ENCODE measurements at regions not wholly inside any gene's neighbourhood (a gene's known extent, or its start where the extent isn't known, plus 50 kb on each side); places are given as distances from the start of the nearest gene placed in this dataset.
"Not testable (repeated sequence)": the region's sequence is repeated elsewhere in the genome, so short reads cannot be mapped to it uniquely, and the experiment has no call there.

DNA sequence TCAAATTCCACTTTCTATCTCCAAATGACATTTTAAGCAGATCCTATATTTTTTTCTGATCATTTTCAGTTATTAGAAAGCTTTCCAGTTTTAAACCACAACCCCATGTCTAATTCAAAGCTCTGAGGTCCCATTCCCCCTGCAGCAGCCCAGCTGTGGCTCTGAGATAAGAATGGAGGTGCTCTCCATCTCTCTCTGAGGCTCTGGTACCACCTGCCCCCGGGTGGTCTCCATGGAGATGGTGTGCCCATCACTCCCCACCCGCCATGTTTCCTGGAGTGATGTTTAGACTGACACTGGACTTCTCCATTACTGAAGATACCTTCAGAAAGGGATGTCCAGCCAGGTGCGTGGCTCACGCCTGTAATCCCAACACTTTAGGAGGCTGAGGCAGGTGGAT, 68.1 kb upstream of the SEC14L1 start:
- no peak for DNase-seq (ENCODE audit: low spot score)
- intact Hi-C loops (cut with DNase I), result no loop called here

DNA sequence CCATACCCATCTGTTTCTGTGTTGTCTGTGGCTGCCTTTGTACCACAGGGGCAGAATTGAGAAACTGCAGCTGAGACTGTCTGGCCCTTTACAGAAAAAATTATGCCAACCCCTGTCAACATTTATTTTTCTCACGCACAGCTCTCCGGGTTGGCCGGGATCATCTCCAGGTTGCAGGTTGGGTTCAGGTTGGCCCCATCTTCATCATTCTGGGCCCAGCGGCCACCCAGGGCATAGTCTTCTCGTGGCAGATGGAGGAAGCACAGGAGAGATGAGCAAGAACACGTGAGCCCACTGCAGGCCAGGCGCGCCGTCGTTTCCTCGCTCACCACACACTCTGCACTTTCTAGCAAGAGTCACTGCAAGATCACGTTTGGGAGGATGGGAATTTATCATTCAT, 66.1 kb upstream of the SEC14L1 start:
- intact Hi-C loops (cut with DNase I), result no loop called here
- no peak for DNase-seq (ENCODE audit: low spot score)

DNA sequence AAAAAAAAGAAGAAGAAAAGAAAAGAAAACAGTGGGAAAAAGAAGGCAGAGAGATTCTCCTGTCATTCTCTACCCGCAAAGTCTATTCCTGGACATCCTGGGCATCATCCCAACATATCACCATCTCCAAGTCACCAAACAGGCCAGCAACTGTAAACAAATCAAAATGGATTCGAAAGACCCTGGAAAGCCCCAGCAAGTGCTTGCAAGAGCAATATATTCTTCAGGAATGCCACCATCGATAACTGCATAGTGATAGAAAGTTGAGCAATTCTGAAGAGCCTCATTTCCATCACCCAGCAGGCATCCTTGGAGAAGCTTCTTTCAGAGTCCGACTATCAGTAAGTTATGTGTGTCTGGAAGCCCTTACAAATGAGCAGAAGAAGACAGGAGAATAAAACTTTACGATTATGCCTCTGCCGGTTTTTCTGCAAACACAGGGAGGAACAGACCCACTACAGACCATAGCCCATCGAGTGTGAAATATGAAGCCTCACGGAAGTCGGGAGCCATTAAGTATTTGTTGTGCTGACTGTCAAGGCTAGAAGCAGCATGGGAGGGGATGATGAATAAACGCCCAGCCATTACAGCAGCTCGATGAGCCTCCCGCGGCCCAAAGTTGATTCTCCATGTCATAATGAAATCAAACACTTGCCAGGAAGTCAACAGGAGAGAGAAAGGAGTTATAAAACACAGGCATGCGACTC, 64.5 kb upstream of the SEC14L1 start:
- DNase-seq (ENCODE audit: low spot score), result no peak
- intact Hi-C loops (cut with DNase I), result no loop called here

DNA sequence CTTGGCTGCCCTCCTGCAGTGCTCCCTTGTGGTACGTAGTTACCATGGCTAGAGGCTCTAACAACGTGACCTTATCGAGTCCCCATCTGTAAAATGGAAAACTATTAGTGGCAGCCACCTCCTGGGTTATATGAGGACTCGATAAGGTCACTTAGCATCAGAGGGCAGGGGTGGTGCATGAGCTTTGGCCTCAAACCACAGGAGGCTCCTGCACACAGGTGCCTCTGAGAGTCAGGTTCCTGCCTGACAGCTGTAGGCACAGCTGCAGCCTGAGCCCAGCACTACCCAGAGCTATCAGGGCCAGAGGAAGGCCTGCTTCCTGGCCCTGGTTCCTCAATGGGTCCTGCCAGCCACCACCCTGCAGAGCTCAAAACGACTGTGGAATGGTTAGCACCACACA, 57.2 kb upstream of the SEC14L1 start:
- intact Hi-C loops (cut with DNase I), result no loop called here
- no peak for DNase-seq (ENCODE audit: low spot score)

DNA sequence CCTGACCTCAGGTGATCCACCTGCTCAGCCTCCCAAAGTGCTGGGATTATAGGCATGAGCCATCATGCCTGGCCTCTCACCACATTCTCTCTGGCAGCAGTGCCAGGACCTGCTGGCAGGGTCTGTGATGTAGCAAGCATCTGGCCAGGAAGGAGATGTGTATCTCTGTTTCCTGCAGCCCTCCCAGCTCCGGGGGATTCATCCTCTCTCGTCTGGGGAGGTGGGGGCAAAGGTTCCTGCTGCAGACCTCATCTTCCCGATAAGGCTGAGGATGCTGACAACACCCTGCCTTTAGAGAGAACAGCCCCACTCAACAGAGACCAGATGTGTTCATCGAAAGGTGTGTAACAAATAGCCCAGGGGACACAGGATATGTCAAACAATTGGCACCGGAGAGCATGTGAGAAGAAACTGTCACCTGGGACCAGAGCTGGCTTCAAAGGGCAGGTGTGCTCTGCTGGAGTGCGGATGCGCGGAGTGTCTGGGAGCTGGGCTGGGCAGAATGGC, 54.8 kb upstream of the SEC14L1 start:
- intact Hi-C loops (cut with DNase I), result loop anchor here (2.0 to 5.0 kb wide), 2 partner anchors 161 kb away; no protein-coding TSS in a partner anchor
- DNase-seq (ENCODE audit: low spot score), result no peak

DNA sequence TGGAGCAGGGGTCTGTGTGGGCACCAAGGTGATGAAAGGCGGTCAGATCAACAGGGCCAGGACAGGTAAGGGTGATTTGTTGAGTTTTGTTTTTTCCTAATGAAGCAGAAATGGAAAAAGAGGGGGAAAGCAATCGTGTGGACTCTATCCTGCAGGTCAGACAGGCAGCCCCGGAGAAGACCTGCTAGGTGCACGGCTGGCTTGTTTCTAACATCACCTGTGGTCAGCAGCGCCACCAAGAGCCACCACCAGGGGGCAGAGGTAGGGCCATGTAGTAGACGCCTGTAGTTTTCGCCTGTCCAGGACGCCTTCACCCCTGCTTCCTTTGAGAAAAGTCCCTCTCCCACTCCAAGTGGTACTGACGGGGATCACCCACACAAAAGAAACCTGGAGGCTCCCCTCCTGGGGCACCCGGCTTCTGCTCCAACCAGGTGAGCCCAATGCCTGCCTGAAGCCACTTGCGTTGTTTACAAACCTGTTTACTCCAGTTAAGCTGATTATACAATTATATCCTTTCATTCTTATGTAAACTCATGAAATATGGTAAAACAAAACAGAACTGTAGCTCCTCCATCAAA, 54.2 kb upstream of the SEC14L1 start:
- peak; percentile 94 for DNase-seq (ENCODE audit: low spot score)
- intact Hi-C loops (cut with DNase I), result loop anchor here (2.0 to 5.0 kb wide), 2 partner anchors 160 to 161 kb away; no protein-coding TSS in a partner anchor

DNA sequence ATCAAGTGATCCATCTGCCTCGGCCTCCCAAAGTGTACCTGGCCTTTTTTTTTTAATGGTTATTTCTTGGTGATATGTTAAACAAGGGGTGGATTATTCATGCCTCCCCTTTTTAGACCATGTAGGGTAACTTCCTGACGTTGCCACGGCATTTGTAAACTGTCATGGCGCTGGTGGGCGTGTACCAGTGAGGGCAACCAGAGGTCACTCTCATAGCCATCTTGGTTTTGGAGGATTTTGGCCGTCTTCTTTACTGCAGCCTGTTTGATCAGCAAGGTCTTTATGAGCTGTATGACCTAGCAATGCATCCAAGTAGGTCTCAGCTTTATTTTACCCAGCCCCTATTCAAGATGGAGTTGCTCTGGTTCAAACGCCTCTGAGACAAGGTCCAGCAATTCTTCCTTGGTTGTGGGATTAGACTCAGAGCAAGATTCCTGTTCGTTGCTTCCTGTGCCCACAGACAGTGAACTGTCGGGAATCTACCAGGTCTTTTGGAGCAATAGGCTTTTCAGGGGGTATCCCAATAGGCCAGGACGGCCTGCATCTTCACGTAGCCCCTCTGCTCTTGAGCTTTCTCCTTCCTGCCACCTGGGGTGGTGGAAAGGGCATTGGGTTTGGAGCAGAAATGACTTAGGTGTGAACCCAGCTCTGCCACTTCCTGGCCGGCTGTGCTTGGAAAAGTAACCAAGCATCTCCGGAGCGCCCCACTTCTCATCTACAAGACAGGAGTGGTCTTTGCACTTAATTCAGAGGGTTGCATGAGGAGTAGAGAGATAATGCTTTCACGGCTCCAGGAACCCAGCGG, 52.9 kb upstream of the SEC14L1 start:
- intact Hi-C loops (cut with DNase I), result loop anchor here (2.0 to 5.0 kb wide), 2 partner anchors 159 kb away; no protein-coding TSS in a partner anchor
- DNase-seq (ENCODE audit: low spot score), result no peak

DNA sequence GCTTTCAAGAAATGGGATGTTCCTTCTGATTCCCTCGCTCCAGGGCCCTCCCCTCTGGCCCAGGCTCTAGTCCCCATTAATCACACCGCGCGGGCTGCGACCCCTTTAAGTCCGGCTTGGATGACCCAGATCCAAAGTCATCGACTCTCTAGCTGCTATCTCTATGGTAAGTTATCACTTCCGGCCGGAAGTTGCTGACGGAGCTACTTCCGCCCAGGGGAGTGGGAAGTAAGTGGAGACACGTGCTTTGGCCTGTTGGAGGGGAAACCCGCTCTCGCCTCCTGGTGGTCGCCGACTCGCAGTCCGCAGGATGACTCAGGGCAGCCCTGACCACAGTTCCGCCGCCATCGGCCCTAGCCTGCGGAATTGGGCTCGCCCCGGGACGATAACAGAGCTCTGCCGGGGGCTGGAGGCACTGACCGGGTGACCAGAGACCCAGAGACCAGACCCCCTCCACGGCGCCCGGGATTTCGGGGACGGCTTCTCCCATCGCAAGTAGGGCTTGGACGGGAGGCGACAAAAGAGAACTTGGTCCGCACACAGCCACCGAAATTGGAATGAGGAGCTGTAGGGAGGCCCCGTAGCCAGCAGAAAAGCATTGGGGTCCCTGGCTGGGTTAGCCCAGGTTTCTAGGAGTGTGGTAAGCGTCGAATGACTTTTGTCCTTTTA, 52.2 kb upstream of the SEC14L1 start:
- DNase-seq (ENCODE audit: low spot score), result peak; percentile 99
- intact Hi-C loops (cut with DNase I), result loop anchor here in 1 of 2 donors (5.0 kb wide), 1 partner anchor 159 kb away; no protein-coding TSS in a partner anchor

DNA sequence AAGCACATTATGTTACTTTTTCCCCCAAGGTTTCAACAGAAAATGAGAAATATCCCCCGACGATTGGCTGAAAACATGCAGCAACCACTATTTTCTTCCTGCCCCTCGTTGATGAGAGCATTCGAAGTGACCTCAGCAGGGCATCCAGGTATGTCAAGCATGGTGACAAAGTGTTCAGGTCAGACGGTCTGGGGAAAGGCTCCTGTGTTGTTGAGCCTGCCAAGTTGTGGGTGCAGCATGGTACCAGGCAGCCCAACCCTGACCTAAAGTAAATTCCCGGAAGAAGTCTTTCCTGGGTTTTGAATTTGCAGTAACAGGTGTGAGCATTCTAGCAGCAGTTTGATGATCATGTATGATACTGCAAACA, 51.7 kb upstream of the SEC14L1 start:
- DNase-seq (ENCODE audit: low spot score), result no peak
- intact Hi-C loops (cut with DNase I), result loop anchor here in 1 of 2 donors (5.0 kb wide), 1 partner anchor 158 kb away; no protein-coding TSS in a partner anchor

DNA sequence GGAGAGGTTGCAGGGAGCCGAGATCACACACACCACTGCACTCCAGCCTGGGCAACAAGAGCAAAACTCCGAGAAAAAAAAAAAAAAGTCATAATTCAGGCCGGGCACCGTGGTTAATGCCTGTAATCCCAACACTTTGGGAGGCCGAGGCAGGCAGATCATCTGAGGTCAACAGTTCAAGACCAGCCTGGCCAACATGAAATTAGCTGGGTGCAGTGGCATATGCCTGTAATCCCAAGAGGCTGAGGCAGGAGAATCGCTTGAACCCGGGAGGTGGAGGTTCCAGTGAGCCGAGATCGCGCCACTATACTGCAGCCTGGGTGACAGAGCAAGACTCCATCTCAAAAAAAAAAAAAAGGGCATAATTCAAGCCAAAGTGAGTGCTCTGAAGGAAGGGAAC, 50.8 kb upstream of the SEC14L1 start:
- DNase-seq (ENCODE audit: low spot score), result not testable (repeated sequence)
- intact Hi-C loops (cut with DNase I), result loop anchor here (5.0 to 10.0 kb wide), 2 partner anchors 55 to 157 kb away; partner anchors contain the start of gene SEC14L1 (in 2 of the 2)

DNA sequence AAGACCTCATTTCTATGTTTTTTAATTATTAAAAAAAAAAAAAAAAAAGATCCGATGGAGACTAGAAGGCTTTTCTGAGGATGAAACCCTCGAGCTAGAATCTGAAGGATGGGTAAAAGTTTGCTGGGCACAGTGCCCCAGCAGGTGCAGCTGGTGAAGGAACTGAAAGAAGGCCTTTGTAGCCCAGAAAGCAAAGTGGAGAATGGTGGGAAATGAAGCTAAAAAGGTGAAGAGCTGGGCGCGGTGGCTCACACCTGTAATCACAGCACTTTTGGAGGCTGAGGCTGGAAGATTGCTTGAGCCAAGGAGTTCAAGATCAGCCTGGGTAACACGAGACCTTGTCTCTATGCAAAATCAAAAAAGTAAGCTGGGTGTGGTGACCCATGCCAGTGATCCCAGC, 50.3 kb upstream of the SEC14L1 start:
- intact Hi-C loops (cut with DNase I), result loop anchor here (10.0 kb wide), 1 partner anchor 54 kb away; the partner anchor contains the start of gene SEC14L1 (in 2 of the 2)

More for the DNA sequence above, 50.3 kb upstream of the SEC14L1 start:
- DNase-seq (ENCODE audit: low spot score), result no peak

Small RNAs in the stretch of these regions (microRNA-seq; reads per million reads assigned to microRNA genes)
- gene MIR6516 (ENCODE audit: borderline microRNAs expressed in 2 of 2), result 15.1 to 24.8 reads per million in 2 donors

Data from posterior vena cava (tissue), 2 donors.